HEK293 (cell line): ENCODE measurements at regions not wholly inside any gene's neighbourhood (a gene's known extent, or its start where the extent isn't known, plus 50 kb on each side); places are given as distances from the start of the nearest gene placed in this dataset.

Experiments
- GLIS1 ChIP-seq: fragments of 450-650 bp; formaldehyde crosslinking; IDR thresholded peaks from 2 replicates; pipeline ENCODE4 v1.5.1; 2016; ENCODE audit warnings: missing biosample characterization, missing genetic modification characterization
- YY1 ChIP-seq: fragments of 450-650 bp; formaldehyde crosslinking; IDR thresholded peaks from 2 replicates; pipeline ENCODE4 v1.5.1; 2018; ENCODE audit warnings: missing biosample characterization, missing genetic modification characterization
- ZBTB21 ChIP-seq: fragments of 450-650 bp; formaldehyde crosslinking; IDR thresholded peaks from 2 replicates; pipeline ENCODE4 v1.5.1; 2017; ENCODE audit warnings: missing biosample characterization, missing genetic modification characterization
- ZNF549 ChIP-seq: fragments of 450-650 bp; IDR thresholded peaks from 2 replicates; pipeline ENCODE4 v1.5.1; 2018; ENCODE audit warnings: missing biosample characterization, missing genetic modification characterization, mild to moderate bottlenecking, inconsistent platforms, moderate library complexity
- ZNF610 ChIP-seq: fragments of 450-650 bp; formaldehyde crosslinking; IDR thresholded peaks from 2 replicates; pipeline ENCODE4 v1.5.1; 2016; ENCODE audit warnings: missing biosample characterization, missing genetic modification characterization, borderline replicate concordance
- ZNF701 ChIP-seq: fragments of 450-650 bp; formaldehyde crosslinking; IDR thresholded peaks from 2 replicates; pipeline ENCODE4 v1.5.1; 2016; ENCODE audit warnings: missing biosample characterization, missing genetic modification characterization
- ZNF777 ChIP-seq: fragments of 450-650 bp; formaldehyde crosslinking; IDR thresholded peaks from 2 replicates; pipeline ENCODE4 v1.5.1; 2017; ENCODE audit warnings: missing biosample characterization, missing genetic modification characterization, borderline replicate concordance
- ZNF830 ChIP-seq: fragments of 450-650 bp; IDR thresholded peaks from 2 replicates; pipeline ENCODE4 v1.5.0; 2018; ENCODE audit warnings: missing biosample characterization, missing genetic modification characterization, low read depth, mild to moderate bottlenecking, moderate library complexity
- ZSCAN16 ChIP-seq: fragments of 450-650 bp; formaldehyde crosslinking; IDR thresholded peaks from 2 replicates; pipeline ENCODE4 v1.5.1; 2016; ENCODE audit warnings: missing biosample characterization, missing genetic modification characterization
- TF ChIP-seq, protein P1 (sequence below): fragments of 450-650 bp; formaldehyde crosslinking; IDR thresholded peaks from 2 replicates; pipeline ENCODE4 v1.5.1; 2016; ENCODE audit warnings: missing biosample characterization, missing genetic modification characterization
- TF ChIP-seq, protein P2 (sequence below): fragments of 450-650 bp; formaldehyde crosslinking; IDR thresholded peaks from 2 replicates; pipeline ENCODE4 v1.5.1; 2017; ENCODE audit warnings: missing biosample characterization, mild to moderate bottlenecking, missing genetic modification characterization, moderate library complexity
- TF ChIP-seq, protein P3 (sequence below): fragments of 450-650 bp; formaldehyde crosslinking; IDR thresholded peaks from 2 replicates; pipeline ENCODE4 v1.5.1; 2016; ENCODE audit warnings: missing biosample characterization, missing genetic modification characterization

DNA sequence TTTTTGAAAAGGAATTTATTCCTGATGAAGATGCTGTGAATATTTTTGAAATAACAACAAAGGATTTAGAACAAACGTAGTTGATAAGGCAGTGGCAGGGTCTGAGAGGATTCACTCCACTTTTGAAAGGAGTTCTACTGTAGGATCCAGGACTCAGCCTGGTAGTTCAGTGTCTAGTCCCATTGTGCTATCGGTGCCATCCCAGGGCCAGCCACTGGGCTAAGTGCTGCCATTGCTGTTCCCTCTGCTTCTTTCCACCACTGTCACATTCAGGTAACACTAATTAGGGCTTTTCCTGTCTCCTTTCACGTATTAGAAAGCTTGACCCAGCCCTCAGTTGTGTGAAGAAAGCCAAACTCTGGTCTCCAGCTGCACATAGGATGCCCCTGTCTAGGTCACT, 177.3 kb downstream of the TEX36 start:
- TF ChIP-seq, protein P1, sequence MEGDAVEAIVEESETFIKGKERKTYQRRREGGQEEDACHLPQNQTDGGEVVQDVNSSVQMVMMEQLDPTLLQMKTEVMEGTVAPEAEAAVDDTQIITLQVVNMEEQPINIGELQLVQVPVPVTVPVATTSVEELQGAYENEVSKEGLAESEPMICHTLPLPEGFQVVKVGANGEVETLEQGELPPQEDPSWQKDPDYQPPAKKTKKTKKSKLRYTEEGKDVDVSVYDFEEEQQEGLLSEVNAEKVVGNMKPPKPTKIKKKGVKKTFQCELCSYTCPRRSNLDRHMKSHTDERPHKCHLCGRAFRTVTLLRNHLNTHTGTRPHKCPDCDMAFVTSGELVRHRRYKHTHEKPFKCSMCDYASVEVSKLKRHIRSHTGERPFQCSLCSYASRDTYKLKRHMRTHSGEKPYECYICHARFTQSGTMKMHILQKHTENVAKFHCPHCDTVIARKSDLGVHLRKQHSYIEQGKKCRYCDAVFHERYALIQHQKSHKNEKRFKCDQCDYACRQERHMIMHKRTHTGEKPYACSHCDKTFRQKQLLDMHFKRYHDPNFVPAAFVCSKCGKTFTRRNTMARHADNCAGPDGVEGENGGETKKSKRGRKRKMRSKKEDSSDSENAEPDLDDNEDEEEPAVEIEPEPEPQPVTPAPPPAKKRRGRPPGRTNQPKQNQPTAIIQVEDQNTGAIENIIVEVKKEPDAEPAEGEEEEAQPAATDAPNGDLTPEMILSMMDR = no peak
- TF ChIP-seq ZSCAN16 (tag by site-specific recombination) (no peak), ZNF701 (tag by site-specific recombination) (no peak), ZNF610 (tag by site-specific recombination) (no peak), ZBTB21 (tag by site-specific recombination) (no peak), GLIS1 (tag by site-specific recombination) (no peak), YY1 (tag by site-specific recombination) (no peak), ZNF830 (tag by site-specific recombination) (no peak), ZNF549 (tag by site-specific recombination) (no peak), ZNF777 (no peak)
- TF ChIP-seq, protein P2, sequence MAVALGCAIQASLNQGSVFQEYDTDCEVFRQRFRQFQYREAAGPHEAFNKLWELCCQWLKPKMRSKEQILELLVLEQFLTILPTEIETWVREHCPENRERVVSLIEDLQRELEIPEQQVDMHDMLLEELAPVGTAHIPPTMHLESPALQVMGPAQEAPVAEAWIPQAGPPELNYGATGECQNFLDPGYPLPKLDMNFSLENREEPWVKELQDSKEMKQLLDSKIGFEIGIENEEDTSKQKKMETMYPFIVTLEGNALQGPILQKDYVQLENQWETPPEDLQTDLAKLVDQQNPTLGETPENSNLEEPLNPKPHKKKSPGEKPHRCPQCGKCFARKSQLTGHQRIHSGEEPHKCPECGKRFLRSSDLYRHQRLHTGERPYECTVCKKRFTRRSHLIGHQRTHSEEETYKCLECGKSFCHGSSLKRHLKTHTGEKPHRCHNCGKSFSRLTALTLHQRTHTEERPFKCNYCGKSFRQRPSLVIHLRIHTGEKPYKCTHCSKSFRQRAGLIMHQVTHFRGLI (tag by site-specific recombination) = no peak
- TF ChIP-seq, protein P3, sequence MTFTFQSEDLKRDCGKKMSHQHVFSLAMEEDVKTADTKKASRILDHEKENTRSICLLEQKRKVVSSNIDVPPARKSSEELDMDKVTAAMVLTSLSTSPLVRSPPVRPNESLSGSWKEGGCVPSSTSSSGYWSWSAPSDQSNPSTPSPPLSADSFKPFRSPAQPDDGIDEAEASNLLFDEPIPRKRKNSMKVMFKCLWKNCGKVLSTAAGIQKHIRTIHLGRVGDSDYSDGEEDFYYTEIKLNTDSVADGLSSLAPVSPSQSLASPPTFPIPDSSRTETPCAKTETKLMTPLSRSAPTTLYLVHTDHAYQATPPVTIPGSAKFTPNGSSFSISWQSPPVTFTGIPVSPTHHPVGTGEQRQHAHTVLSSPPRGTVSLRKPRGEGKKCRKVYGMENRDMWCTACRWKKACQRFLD = no peak
